ENCODE measurements at regions not wholly inside any gene's neighbourhood (a gene's known extent, or its start where the extent isn't known, plus 50 kb on each side); places are given as distances from the start of the nearest gene placed in this dataset.
A peak's percentile ranks its signal among the peaks of the same experiment; 100 is the strongest.

- no peak overlapping the region for H3K4me3 ChIP-seq
- no peak for TF ChIP-seq CTCF (IDR thresholded peaks at IDR 0.05)
- H3K9me3 ChIP-seq = no peaks in the 10 kb centered on the region
- ATAC-seq (no peak), DNase-seq (no peak)
- H3K36me3 ChIP-seq (ENCODE audit: insufficient read depth in 1 of 2, low read depth in 1 of 2) = no peaks in the 10 kb centered on the region
- intact Hi-C loops (cut with DNase I) = no loop called here
- no peak overlapping the region for H3K27ac ChIP-seq
- no peaks in the 10 kb centered on the region for H3K27me3 ChIP-seq (ENCODE audit: insufficient read depth in 3 of 3, low read length in 2 of 3)
- H3K4me1 ChIP-seq = peaks cover 5% of the 10 kb centered on the region
- WGBS, 3 donors = 73 to 77% (median 77%) methylated on average over 4 of the region's 4 CpGs
Measured at GRCh38 chr13:47678201-47678968, 322.7 kb downstream of the SUCLA2 start.

GRCh38 chr13:47675871-47676270 lies 325.2 kb downstream of the SUCLA2 start:
- intact Hi-C loops (cut with DNase I) = no loop called here
- DNase-seq (no peak), ATAC-seq (no peak)
- no peaks in the 10 kb centered on the region for H3K36me3 ChIP-seq (ENCODE audit: insufficient read depth in 1 of 2, low read depth in 1 of 2)
- TF ChIP-seq CTCF (IDR thresholded peaks at IDR 0.05) = no peak
- H3K9me3 ChIP-seq = no peaks in the 10 kb centered on the region
- peaks cover 14% of the 10 kb centered on the region for H3K4me1 ChIP-seq
- WGBS, 3 donors = 83 to 91% (median 88%) methylated on average over 4 of the region's 4 CpGs
- no peak overlapping the region for H3K4me3 ChIP-seq
- no peaks in the 10 kb centered on the region for H3K27me3 ChIP-seq (ENCODE audit: insufficient read depth in 3 of 3, low read length in 2 of 3)
- no peak overlapping the region for H3K27ac ChIP-seq

GRCh38 chr13:47673009-47673850 lies 327.8 kb downstream of the SUCLA2 start:
- no peaks in the 10 kb centered on the region for H3K27me3 ChIP-seq (ENCODE audit: insufficient read depth in 3 of 3, low read length in 2 of 3)
- ATAC-seq = peak; percentile 88 to 93 (median 93)
- H3K36me3 ChIP-seq (ENCODE audit: insufficient read depth in 1 of 2, low read depth in 1 of 2) = no peaks in the 10 kb centered on the region
- peaks cover 14% of the 10 kb centered on the region for H3K4me1 ChIP-seq
- TF ChIP-seq CTCF (IDR thresholded peaks at IDR 0.05) = no peak
- no peak for DNase-seq
- H3K27ac ChIP-seq = peak overlapping the region; percentile 56
- H3K9me3 ChIP-seq = no peaks in the 10 kb centered on the region
- H3K4me3 ChIP-seq = no peak overlapping the region
- intact Hi-C loops (cut with DNase I) = loop anchor here in 1 of 2 donors (5.0 kb wide), 1 partner anchor 1079 kb away; no protein-coding TSS in a partner anchor
- WGBS, 3 donors = 24 to 56% (median 27%) methylated on average over 5 of the region's 5 CpGs

GRCh38 chr13:47672245-47673008 lies 328.6 kb downstream of the SUCLA2 start:
- H3K27ac ChIP-seq = peak overlapping the region; percentile 56
- intact Hi-C loops (cut with DNase I) = loop anchor here in 1 of 2 donors (5.0 kb wide), 1 partner anchor 1080 kb away; no protein-coding TSS in a partner anchor
- H3K9me3 ChIP-seq = no peaks in the 10 kb centered on the region
- WGBS, 3 donors = 44 to 71% (median 49%) methylated on average over 3 of the region's 3 CpGs
- H3K27me3 ChIP-seq (ENCODE audit: insufficient read depth in 3 of 3, low read length in 2 of 3) = no peaks in the 10 kb centered on the region
- no peaks in the 10 kb centered on the region for H3K36me3 ChIP-seq (ENCODE audit: insufficient read depth in 1 of 2, low read depth in 1 of 2)
- ATAC-seq (peak in 2 of 4 donors; percentile 18 to 50), DNase-seq (no peak)
- peaks cover 14% of the 10 kb centered on the region for H3K4me1 ChIP-seq
- no peak for TF ChIP-seq CTCF (IDR thresholded peaks at IDR 0.05)
- H3K4me3 ChIP-seq = no peak overlapping the region

All from psoas muscle (tissue), 7 donors.